ENCODE measurements at regions not wholly inside any gene's neighbourhood (a gene's known extent, or its start where the extent isn't known, plus 50 kb on each side); places are given as distances from the start of the nearest gene placed in this dataset.
"Not testable (repeated sequence)": the region's sequence is repeated elsewhere in the genome, so short reads cannot be mapped to it uniquely, and the experiment has no call there.

DNA sequence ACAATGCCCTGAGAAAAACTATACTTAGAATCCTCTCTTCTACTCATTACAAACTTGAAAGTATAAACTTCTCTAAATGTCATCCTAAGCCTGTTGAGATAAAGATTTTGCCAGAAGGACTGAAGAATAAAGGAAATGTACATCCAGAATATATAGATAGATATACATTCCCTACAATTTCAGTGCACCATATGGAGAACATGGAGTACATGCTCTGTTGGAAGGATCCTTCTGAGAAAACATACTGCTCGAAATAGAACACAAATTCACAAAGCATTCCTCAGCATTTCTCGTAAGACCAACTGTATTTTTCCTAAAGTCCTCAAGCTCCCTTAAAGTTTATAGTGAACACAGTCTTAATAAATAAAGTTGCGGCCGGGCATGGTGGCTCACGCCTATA lies 69.7 kb upstream of the RASA1 start:
- DNase-seq (ENCODE audit: low spot score): no peak

DNA sequence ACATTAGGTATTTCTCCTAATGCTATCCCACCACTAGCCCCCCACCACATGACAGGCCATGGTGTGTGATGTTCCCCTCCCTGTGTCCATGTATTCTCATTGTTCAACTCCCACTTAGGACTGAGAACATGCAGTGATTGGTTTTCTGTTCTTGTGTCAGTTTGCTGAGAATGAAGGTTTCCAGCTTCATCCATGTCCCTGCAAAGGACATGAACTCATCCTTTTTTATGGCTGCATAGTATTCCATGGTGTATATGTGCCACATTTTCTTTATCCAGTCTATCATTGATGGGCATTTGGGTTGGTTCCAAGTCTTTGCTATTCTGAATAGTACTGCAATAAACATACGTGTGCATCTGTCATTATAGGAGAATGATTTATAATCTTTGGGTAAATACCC lies 68.4 kb upstream of the RASA1 start:
- not testable (repeated sequence) for DNase-seq (ENCODE audit: low spot score)

GRCh38 chr5:87199704-87200103 lies 68.0 kb upstream of the RASA1 start:
- DNase-seq (ENCODE audit: low spot score): not testable (repeated sequence)

GRCh38 chr5:87210076-87210475 lies 57.6 kb upstream of the RASA1 start:
- DNase-seq (ENCODE audit: low spot score): no peak

GRCh38 chr5:87210743-87211142 lies 56.9 kb upstream of the RASA1 start:
- DNase-seq (ENCODE audit: low spot score): peak; percentile 75

DNA sequence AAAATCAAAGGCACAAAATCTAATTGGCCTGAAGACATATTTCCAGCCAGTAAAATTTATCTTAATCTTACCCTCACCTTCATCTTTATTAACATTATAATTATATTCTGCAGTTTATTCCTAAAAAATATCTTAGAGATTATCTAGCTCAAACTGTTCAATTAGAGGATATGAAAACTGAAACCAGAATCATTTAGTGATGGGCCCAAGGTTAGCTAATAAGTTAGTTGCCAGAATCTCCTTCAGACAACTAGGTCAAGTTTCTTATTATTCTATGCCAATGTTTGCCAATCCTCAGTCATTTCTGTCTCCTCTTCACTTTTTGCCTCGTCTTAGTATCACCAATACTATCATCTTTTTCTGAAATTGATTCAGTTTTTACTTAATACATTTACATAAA lies 56.0 kb upstream of the RASA1 start:
- DNase-seq (ENCODE audit: low spot score): no peak

DNA sequence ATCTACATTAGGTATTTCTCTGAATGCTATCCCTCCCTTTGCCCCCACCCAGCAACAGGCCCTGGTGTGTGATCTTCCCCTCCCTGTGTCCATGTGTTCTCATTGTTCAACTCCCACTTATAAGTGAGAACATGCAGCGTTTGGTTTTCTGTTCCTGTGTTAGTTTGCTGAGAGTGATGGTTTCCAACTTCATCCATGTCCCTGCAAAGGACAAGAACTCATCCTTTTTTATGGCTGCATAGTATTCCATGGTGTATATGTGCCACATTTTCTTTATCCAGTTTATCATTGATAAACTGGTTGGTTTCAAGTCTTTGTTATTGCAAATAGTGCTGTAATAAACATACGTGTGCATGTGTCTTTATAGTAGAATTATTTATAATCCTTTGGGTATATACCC lies 55.5 kb upstream of the RASA1 start:
- DNase-seq (ENCODE audit: low spot score): not testable (repeated sequence)

DNA sequence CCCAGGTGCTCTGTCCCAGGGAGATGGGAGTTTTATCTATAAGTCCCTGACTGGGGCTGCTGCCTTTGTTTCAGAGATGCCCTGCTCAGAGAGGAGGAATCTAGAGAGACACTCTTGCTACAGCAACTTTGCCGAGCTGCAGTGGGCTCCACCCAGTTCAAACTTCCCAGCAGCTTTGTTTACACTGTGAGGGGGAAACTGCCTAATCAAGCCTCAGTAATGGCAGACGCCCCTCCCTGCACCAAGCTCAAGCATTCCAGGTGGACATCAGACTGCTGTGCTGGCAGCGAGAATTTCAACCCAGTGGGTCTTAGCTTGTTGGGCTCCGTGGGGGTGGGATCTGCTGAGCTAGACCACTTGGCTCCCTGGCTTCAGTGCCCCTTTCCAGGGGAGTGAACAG lies 50.2 kb upstream of the RASA1 start:
- not testable (repeated sequence) for DNase-seq (ENCODE audit: low spot score)
